22Rv1 (cell line): ENCODE measurements at regions not wholly inside any gene's neighbourhood (a gene's known extent, or its start where the extent isn't known, plus 50 kb on each side); places are given as distances from the start of the nearest gene placed in this dataset.

Experiments used
- CTCF ChIP-seq: fragments of 450-650 bp; IDR thresholded peaks from 2 replicates; pipeline ENCODE4 v1.5.1; 2017; ENCODE audit warnings: mild to moderate bottlenecking
- ZFX ChIP-seq: fragments of 450-650 bp; IDR thresholded peaks from 2 replicates; pipeline ENCODE4 v1.6.1; 2017; ENCODE audit warnings: antibody characterized with exemption, borderline replicate concordance

- TF ChIP-seq CTCF (no peak), ZFX (no peak)
These were observed 80.2 kb upstream of the NFE2L3 start for GRCh38 chr7:26071622-26072456.
